Renal pelvis (tissue), 1 donor: ENCODE measurements at regions not wholly inside any gene's neighbourhood (a gene's known extent, or its start where the extent isn't known, plus 50 kb on each side); places are given as distances from the start of the nearest gene placed in this dataset.
"Not testable (repeated sequence)": the region's sequence is repeated elsewhere in the genome, so short reads cannot be mapped to it uniquely, and the experiment has no call there.

Source experiments
- DNase-seq: peaks from one replicate; pipeline ENCODE4 v3.0.0-alpha.2; 2013

DNA sequence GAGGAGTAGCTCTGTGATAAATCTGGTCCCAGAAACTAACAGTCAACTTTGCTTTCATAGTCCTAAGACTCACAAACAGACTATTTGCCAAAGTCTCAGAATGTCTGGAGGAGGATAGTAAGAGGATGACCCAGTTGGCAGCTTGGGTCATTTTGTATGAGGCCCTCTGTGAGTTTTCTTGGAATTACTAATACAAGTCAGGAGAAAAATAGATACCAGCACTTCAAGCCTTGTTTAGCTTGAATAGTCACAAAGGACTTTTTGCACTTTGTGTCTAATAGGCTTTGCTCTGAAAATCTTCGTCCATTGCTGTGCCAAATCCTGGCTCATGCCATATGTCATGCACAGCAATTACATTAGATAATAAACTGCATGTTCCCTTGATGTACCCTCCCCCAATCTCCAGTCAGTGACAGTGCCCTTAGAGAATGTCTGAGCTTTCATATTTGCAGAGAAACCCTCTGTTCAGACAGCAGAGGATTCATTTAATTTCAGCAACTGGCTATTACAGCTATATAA is 612.8 kb downstream of the CSNK1G3 start:
- no peak for DNase-seq

DNA sequence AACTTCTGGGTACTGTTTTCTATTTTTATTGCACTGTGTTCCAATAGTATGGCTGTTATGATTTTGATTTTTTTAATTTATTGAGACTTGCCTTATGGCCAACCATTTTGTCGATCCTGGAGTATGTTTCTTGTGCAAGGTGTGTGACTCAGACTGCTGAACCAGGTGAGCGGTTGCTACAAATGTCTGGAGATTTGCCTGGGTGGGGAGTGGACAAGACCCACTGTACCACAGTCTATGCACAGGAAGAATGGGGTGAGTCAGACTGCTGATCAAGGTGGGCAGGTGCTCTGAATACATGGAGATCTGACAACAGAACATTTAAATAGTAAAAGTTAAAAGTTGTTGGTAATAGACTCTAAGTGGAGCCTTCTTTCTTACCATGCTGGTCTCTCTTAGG is 609.2 kb downstream of the CSNK1G3 start:
- DNase-seq, result no peak

DNA sequence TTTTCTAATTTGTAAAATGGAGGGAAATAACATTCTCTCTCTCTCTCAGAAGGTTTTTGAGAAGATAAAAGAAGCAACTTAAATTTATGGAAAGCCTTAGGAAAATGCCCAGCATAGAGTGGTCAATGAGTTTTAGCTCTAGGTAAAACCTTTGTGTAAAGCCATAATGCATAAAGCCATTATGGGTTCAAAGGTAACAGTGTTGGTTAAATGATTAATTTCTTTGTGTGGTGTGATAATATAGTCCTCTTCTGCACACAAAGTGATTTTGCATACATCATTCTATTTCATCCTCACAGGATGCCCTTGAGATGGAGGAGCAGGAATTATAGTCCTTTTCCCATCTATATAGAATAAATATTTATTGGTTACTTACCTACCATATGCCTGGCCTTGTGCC is 602.9 kb downstream of the CSNK1G3 start:
- DNase-seq, result no peak

DNA sequence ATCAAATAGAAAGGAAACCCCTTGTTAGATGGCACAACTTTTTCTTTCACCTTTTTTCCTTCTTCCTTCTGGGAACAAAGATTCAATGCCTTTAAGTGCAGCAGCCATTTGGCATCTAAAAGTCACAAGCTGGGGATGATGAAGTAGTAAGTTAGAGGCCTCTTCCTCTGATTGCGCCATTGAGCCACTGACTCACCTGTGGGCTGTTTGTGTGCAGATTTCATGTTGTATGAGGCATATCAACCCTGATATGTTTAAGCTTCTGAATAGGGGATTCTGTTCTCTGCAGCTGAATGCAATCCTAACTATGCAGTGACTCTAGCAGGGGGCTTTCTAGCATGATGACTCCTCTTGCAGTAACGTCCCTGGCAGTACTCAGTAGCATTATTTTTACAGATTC is 599.9 kb downstream of the CSNK1G3 start:
- DNase-seq, result no peak

DNA sequence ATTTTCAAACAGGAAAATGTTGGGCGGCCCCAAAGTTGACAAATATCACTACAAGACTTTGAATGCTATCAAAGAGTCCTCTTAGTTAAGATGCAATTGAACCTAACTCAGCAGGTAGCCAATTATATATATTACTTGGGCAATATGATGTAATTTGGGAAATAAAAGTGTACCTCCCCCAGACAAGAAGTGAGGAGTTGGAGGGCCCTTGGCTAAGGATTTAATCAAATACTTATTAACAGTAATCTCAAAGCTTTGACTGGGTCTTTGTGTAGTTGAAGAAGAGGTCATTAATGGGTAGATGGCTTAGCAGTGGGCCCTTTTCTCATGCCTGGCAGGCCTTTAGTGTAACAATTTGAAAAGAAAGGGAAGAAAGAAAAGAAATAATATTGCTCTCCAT is 599.0 kb downstream of the CSNK1G3 start:
- DNase-seq, result no peak

DNA sequence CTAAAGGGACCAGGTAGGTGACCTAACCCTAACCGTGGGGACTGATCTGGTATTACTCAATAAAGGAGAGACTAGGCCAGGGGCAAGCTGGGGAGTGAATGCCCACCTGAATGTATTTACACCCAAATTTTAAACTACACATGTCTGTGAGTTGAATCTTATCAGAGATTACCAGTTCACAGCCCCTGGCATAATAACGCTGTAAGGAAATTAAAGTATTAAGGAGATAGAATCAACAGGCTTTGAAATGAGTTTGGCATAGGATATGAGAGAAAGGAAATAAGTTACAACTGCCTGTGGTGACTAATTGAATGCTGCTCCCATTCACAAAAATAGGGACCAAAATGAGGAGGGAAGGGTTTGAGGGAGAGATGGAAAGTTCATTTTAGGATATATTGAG is 593.3 kb downstream of the CSNK1G3 start:
- DNase-seq, result no peak

DNA sequence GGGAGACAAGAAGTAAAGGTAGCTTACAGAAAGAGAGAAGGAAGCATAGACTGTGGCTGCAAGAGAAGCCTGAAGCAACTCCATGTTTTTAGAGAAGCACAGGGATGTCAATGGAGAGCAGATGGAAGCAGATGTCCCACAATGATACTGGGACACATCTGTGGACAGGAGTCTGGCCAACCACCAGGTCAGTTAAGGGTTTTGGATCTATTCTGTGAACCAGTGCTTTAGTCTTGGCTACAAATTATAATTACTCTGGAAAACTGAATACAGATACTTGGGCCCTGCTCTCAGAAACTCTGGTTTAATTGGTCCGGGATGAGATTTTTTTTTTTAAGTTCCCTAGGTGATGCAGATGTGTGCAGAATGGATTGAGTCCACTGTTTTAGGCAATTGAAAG is 592.8 kb downstream of the CSNK1G3 start:
- DNase-seq, result no peak

DNA sequence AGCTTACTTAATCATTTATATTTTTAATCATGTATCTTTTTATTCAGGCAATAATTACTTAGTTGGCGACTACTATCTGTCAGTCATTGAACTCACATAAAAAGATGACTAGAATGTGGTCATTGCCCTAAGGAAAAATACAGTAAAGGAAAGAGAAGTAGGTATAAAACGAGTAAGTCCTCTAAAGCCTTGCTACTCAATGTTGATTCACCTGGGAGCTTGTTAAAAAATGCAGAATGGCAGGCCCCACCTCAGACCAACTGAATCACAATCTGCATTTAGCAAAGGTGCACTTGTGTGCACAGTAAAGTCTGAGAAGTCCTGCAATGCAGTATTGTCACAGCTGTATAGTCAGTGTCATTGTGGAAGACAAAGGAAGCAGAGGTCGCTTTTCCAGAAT is 592.4 kb downstream of the CSNK1G3 start:
- DNase-seq, result no peak

DNA sequence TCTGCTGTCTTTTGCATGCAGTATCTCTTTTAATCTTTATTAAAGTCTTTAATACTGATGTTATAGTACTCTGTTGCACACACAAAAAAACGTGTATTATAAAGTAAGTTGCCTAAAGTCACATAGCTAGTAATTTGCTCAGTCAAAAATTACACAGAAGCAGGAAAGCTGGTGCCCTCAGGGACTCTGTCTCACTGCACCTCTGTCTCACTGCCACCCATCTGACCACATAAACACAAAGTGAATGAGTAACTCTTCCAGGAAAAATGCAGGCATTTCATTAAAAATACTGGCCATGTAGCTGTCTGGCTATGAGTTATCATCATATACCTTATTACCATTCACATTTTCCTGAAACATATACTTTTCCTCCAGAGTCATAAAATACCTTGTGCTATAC is 591.7 kb downstream of the CSNK1G3 start:
- DNase-seq, result no peak

DNA sequence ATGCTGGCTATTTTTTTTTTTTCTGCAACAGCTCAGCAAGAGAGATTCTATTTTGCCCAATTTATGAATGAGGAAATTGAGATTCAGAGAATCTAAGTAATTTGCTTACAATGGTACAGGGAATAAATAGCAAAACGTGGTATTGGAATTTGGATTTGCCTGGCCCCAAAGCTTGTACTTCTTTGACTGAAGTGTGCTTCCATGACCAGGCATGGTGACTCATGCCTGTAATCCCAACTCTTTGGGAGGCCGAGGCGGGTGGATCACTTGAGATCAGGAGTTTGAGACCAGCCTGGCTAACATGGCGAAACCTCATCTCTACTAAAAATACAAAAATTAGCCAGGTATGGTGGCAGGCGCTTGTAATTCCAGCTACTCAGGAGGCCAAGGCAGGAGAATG is 591.1 kb downstream of the CSNK1G3 start:
- not testable (repeated sequence) for DNase-seq

DNA sequence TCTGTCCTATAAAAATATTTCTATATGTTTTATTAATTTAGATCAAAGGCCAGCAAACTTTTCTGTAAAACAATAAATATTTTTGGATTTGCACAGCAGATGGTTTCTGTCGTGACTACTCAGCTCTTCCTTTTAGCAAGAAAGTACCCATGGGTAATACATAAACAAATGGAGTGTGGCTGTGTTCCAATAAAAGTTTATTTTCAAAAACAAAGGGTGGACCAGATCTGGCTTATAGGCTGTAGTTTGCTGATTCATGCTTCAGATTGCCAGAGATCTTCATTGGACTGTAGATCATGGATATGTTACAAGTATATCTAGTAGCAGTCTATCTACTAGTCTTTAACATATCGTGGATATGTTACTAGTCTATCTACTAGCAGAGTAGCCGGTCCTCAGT is 590.5 kb downstream of the CSNK1G3 start:
- DNase-seq, result no peak

DNA sequence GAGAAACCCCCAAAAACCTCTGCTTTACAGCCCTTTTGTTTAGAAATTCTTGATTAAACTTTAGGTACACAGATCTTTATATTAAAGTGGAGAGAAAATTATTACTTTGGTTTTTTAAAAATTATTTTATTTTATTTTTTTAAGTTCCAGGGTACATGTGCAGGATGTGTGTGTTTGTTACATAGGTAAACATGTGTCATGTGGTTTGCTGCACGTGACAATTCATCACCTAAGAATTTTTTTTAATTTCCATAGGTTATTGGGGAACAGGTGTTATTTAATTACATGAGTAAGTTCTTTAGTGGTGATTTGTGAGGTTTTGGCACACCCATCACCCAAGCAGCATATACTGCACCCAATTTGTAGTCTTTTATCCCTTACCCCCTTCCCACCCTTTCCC is 581.7 kb downstream of the CSNK1G3 start:
- DNase-seq, result no peak

DNA sequence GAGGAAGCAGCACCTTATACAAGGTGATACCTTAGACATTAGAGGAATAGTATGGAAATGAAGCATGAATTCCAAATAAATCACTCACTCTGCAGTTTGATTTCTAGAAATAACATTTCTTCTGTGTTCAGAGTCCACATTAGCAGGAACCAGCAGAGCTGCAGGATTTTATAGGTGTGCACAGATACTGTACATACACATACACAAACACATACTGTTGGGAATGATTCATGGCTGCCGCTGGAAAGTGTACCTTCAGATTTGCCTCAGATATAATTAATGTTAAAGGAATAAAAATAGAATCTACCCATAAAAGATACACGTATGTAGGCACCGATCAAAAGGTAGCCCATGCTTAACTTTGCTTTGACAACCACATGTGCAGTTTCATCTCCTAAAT is 578.1 kb downstream of the CSNK1G3 start:
- DNase-seq, result no peak

DNA sequence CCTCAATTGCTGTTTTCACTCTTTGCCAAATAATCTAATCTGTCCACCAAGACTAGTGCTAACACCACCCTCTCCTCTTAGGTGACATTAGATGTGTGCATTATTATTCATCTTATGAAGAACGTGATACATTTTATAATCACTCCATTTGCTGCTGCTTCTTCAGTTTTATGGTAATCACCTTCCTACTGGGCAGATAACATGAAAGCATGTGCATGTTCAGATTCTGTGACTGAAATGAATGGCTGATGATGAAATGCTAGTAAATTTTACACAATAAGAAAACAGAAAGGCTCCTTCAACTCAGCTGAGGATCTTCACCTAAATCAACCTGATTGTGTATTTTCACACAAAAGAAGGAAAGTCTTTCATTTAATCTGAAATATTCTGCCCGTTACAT is 577.6 kb downstream of the CSNK1G3 start:
- no peak for DNase-seq

DNA sequence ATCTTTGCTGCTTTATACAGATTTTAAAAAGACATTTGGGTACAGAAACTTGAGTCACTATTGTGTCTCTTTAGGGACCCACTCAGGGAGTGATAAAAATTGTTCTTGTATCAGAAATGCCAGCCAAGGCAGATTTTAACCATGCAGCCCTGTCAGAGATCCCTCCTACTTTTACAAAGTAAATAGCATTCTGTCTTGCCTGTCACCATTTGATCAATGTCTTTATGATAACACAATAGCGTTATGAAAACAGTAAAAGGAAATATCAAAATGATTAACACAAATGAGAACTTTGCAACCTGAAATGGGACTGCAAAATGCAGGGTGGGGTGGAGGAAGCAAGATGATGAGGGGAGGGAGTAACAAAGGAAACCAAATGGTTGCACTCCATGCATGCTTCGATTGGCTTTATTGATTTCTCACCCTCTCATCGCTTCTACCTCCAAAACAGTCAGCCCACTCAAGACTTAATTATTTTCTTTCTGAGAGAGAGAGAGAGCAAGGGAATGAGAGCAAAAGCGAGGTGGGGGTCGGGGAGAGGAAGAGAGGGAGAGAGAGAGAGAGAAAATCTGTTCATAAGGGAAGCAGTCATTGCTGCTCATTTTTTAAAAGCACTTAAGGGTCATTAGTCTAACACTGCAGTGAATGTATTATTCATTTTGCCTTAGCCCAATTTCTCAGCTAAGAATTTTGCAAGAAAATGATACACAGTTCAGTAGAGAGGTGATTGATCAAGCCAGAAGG is 576.5 kb downstream of the CSNK1G3 start:
- no peak for DNase-seq

DNA sequence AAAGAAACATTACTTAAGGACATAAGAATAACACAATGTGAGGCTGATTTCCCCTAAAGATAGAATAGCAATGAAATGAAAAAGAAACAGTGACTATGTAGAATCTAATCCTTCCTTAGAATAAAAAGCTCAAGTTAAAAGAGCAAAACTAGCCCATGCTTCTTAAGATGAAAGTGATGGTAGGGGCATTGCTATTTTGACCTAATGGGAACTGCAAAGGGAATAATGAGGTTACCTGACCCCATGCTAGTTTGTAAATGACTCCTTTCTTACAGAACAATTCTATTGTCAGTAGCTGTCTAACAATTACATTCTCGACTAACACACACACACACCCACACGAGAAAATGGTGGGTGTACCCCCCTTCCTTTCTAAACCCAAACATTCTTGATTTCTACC is 575.8 kb downstream of the CSNK1G3 start:
- no peak for DNase-seq

DNA sequence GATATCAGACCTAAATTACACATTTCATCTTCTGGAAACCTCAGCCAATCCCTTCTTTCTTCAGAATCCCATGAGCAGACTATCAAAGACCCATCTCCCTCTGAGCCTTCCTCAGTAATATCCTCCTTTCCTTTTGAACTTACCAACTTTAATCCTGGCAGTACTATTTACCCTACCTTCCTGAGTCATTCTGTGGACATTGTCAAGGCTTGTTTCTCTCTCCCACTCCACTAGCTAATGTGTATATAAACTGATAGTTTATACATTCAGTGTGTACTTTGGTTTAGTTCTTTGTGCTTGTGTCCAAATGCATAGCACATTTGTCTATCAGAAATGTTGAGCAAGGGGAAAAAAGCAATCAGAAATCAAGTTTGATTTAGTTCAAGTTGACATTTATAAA is 568.3 kb downstream of the CSNK1G3 start:
- no peak for DNase-seq

DNA sequence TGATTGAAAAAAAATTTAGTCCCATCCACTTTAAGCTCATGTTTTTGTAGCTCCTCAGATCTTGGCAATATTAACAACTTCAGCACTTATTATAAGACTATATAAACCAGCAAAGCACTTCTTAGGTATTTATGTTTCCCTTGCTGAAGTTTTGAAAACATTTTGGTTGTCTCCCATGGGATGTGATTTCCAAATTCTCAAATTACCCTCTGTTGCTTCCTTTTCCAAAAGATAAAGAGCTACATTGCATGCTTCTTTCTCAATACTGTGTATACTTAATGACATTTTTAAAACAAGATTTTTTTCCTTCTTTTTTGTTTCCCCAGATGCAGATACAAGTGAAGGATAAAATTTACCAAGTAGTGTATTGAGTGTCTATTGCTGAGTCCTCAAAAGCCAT is 567.1 kb downstream of the CSNK1G3 start:
- DNase-seq, result no peak

DNA sequence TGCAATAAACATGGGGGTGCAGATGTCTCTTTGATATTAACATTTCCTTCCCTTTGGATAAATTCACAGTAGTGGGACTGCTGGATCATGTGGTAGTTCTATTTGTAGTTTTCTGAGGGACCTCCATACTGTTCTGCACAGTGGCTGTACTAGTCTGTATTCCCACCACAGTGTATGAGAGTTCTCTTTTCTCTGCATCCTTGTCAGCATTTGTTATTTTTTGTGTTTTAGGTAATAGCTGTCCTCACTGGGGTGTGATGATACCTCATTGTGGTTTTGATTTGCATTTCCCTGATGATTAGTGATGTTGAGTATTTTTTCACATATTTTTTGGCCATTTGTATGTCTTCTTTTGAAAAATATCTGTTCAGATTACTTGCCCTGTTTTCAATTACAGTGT is 562.5 kb downstream of the CSNK1G3 start:
- no peak for DNase-seq

DNA sequence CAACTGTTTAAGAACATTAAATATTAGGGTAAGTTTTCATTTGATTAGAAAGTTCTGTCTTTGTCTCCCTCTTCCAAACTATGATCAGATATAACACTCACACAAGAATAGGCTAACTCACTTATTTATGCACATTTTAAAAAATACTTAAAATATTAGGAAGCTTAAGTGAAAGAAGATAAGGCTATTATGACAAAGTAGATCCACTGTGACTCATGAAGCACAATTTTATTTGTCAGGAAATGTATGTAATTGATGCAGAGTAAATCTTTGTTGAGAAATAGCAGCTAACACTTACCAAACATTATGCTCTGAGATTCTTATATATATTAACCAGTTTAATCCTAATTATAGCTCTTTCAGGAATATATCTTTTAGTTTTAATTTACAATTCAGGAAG is 560.6 kb downstream of the CSNK1G3 start:
- DNase-seq, result no peak

DNA sequence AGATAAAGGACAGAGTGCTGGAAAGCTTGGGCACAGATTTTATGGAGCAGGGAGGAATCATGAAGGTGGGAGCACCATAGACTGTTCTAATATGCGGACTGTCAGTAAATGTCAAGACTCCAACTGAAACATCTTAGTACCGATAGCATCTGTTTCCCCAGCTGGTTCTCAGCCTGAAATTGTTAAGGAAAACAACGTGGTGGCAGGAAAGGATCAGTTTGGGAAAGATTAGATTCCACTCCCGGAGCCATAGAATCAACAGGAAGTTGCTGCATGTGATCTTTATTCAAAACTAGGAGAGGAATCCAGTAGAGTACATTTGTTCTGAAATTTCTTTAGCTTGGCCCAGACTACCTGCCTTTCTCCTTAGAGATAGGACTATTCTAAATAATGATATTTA is 559.1 kb downstream of the CSNK1G3 start:
- no peak for DNase-seq

DNA sequence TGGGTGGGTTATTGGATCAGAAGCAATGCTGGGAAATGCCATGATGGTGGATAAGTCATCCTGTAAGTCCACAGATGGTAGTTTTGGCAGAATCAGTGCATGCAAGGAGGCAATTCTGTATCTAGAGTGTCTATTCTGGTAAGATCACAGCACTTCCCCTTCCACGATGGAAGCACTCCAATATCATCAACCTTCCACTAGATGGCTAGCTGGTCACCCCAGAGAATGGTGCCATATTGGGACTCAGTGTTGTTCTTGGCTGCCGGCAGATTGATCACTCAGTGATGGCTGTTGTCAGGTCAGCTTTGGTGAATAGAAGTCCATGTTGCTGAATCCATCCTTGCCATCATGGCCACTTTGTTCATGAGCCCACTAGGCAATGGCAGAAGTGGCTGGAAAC is 553.5 kb downstream of the CSNK1G3 start:
- DNase-seq, result no peak

DNA sequence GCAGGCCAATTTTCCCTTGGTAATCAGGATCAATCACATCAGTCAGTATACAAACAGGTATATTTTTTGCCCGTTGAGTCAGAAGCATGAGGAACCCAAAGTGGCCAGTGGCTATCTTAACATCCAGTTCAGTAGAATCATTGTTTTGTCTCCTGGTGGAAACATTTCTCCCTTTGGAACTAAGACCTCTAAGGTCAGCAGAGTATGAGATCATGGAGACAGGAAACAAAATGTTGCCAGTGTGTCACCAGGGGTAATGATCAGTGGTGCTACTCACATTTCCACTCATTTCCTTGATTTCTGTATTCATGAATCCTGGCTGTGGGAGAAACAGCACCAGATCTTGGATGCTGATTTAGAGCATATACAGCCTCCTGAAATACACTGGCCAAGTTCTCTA is 553.0 kb downstream of the CSNK1G3 start:
- DNase-seq, result no peak

DNA sequence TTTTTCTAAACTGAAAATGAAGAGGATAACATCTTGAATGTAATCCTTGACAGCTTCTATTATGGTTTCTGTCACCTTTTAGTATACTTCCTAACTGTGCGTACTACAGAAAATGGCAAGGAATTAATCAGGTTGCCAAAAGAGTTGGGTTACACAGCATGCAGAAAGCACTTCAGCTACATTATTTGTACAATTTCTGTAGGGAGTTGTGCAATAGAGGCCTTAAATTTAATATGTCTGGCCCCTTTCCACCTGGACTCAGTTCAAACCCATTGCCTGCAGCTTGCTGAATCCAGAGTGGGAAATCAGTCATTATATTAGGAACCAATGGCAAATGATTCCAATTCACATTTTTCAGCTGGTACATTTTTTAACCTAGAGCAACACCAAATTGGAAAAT is 549.7 kb downstream of the CSNK1G3 start:
- peak; percentile 38 for DNase-seq

DNA sequence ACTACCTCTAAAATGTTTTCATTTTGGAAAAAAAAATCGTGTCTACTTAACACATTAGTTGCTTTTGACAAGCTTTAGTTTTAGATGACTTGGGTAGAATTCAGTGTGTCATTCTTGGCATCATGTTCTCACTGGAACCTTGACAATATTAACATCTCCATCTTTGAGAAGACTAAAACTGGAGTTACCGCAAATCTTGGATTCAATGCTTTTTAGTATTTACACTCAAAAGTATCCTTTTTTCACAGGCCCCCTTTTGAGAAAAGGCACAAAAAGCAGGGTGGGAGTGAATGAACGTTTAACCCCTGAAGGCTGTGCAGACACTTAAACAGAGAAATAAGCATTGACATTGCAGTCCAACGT is 549.1 kb downstream of the CSNK1G3 start:
- no peak for DNase-seq
